H9 (cell line): ENCODE measurements at regions not wholly inside any gene's neighbourhood (a gene's known extent, or its start where the extent isn't known, plus 50 kb on each side); places are given as distances from the start of the nearest gene placed in this dataset.
A peak's percentile ranks its signal among the peaks of the same experiment; 100 is the strongest.
"Not testable (repeated sequence)": the region's sequence is repeated elsewhere in the genome, so short reads cannot be mapped to it uniquely, and the experiment has no call there.

Experiments used
- DNase-seq: peaks from one replicate; pipeline ENCODE4 v3.0.0-alpha.2; 2017
- H2AFZ ChIP-seq: one replicate; pipeline ENCODE4 v1.6.1; 2013; ENCODE audit warnings: mild to moderate bottlenecking, low read length, control low read depth, moderate library complexity
- H2AK5ac ChIP-seq: 2 replicates; pipeline ENCODE4 v1.6.1; 2013; ENCODE audit warnings: low read length, control low read depth, mixed read lengths; ENCODE audit not compliant: insufficient read length
- H2BK120ac ChIP-seq: one replicate; pipeline ENCODE4 v1.6.1; 2013; ENCODE audit warnings: low read depth, mild to moderate bottlenecking, low read length, control low read depth, inconsistent platforms; ENCODE audit not compliant: poor library complexity, severe bottlenecking
- H2BK12ac ChIP-seq: 2 replicates; pipeline ENCODE4 v1.6.1; 2013; ENCODE audit warnings: low read length, control low read depth, mixed read lengths, low read depth; ENCODE audit not compliant: insufficient read length
- H2BK15ac ChIP-seq: 2 replicates; pipeline ENCODE4 v1.6.1; 2013; ENCODE audit warnings: low read depth, low read length, control low read depth
- H2BK20ac ChIP-seq: one replicate; pipeline ENCODE4 v1.6.1; 2013; ENCODE audit warnings: low read depth, mild to moderate bottlenecking, low read length, control low read depth, inconsistent platforms; ENCODE audit not compliant: poor library complexity, severe bottlenecking
- H2BK5ac ChIP-seq: 2 replicates; pipeline ENCODE4 v1.6.1; 2013; ENCODE audit warnings: low read length, control low read depth, mixed read lengths; ENCODE audit not compliant: insufficient read length
- H3K14ac ChIP-seq: 2 replicates; pipeline ENCODE4 v1.6.1; 2013; ENCODE audit warnings: low read length, control low read depth; ENCODE audit not compliant: insufficient read depth
- H3K18ac ChIP-seq: 2 replicates; pipeline ENCODE4 v1.6.1; 2013; ENCODE audit warnings: low read depth, mild to moderate bottlenecking, mixed read lengths, low read length, control low read depth; ENCODE audit not compliant: insufficient read length
- H3K23ac ChIP-seq: 2 replicates; pipeline ENCODE4 v1.6.1; 2013; ENCODE audit warnings: low read length, control low read depth, mixed read lengths, low read depth; ENCODE audit not compliant: insufficient read length
- H3K23me2 ChIP-seq: 2 replicates; pipeline ENCODE4 v1.6.1; 2013; ENCODE audit warnings: low read depth, mild to moderate bottlenecking, mixed read lengths, low read length, control low read depth; ENCODE audit not compliant: insufficient read length, poor library complexity, severe bottlenecking
- H3K27ac ChIP-seq: 2 replicates; pipeline ENCODE4 v1.5.1; 2013; ENCODE audit warnings: low read length, control low read depth, mixed read lengths, low read depth; ENCODE audit not compliant: insufficient read length
- H3K27me3 ChIP-seq: 2 replicates; pipeline ENCODE4 v1.6.1; 2013; ENCODE audit warnings: low read length, control low read depth, inconsistent platforms; ENCODE audit not compliant: insufficient read depth
- H3K4ac ChIP-seq: 2 replicates; pipeline ENCODE4 v1.6.1; 2013; ENCODE audit warnings: low read depth, mild to moderate bottlenecking, control low read depth, inconsistent platforms, low read length, moderate library complexity
- H3K4me1 ChIP-seq: 2 replicates; pipeline ENCODE4 v1.6.1; 2013; ENCODE audit warnings: low read length, control low read depth, inconsistent platforms; ENCODE audit not compliant: insufficient read depth
- H3K4me2 ChIP-seq: 2 replicates; pipeline ENCODE4 v1.6.1; 2013; ENCODE audit warnings: low read length, control low read depth, mixed read lengths; ENCODE audit not compliant: insufficient read length, insufficient read depth
- H3K56ac ChIP-seq: 2 replicates; pipeline ENCODE4 v1.6.1; 2013; ENCODE audit warnings: low read depth, mild to moderate bottlenecking, mixed read lengths, low read length, control low read depth; ENCODE audit not compliant: insufficient read length
- H3K79me1 ChIP-seq: 2 replicates; pipeline ENCODE4 v1.6.1; 2013; ENCODE audit warnings: low read depth, mild to moderate bottlenecking, moderate library complexity, low read length, control low read depth, inconsistent platforms; ENCODE audit not compliant: insufficient read depth, poor library complexity, severe bottlenecking
- H3K79me2 ChIP-seq: 2 replicates; pipeline ENCODE4 v1.6.1; 2013; ENCODE audit warnings: low read length, control low read depth, inconsistent platforms; ENCODE audit not compliant: insufficient read depth
- H3K9ac ChIP-seq: 2 replicates; pipeline ENCODE4 v1.6.1; 2013; ENCODE audit warnings: low read length, control low read depth, mixed read lengths; ENCODE audit not compliant: insufficient read length; ENCODE audit errors: extremely low read depth
- H3K9me3 ChIP-seq: one replicate; pipeline ENCODE4 v1.6.1; 2013; ENCODE audit warnings: low read depth, low read length, inconsistent platforms; ENCODE audit not compliant: control insufficient read depth
- H3T11ph ChIP-seq: one replicate; pipeline ENCODE4 v1.6.1; 2013; ENCODE audit warnings: mild to moderate bottlenecking, low read length, control low read depth, inconsistent platforms
- H4K20me1 ChIP-seq: one replicate; pipeline ENCODE4 v1.6.1; 2013; ENCODE audit not compliant: control insufficient read depth, insufficient read length, insufficient read depth
- H4K5ac ChIP-seq: 2 replicates; pipeline ENCODE4 v1.6.1; 2013; ENCODE audit warnings: low read depth, mild to moderate bottlenecking, mixed read lengths, low read length, control low read depth; ENCODE audit not compliant: insufficient read length
- H4K8ac ChIP-seq: replicated peaks from 2 replicates; pipeline ENCODE4 v1.6.1; 2013; ENCODE audit warnings: low read length, control low read depth, mixed read lengths, low read depth; ENCODE audit not compliant: insufficient read length
- H4K91ac ChIP-seq: 2 replicates; pipeline ENCODE4 v1.6.1; 2013; ENCODE audit warnings: low read depth, mild to moderate bottlenecking, moderate library complexity, mixed read lengths, low read length, control low read depth; ENCODE audit not compliant: insufficient read length
- H3K27ac Mint-ChIP-seq, 3 experiments: 2 replicates in 2 of 3; 3 replicates in 1 of 3; pipeline ENCODE4 v1.8.0; 2020 to 2021; ENCODE audit warnings: mixed read lengths in 3 of 3, mild to moderate bottlenecking in 1 of 3, moderate library complexity in 1 of 3
- H3K27me3 Mint-ChIP-seq: 2 replicates; pipeline ENCODE4 v1.8.0; 2021; ENCODE audit warnings: low read depth, mild to moderate bottlenecking, moderate library complexity, mixed read lengths
- H3K36me3 Mint-ChIP-seq, 3 experiments: 2 replicates in 2 of 3; 3 replicates in 1 of 3; pipeline ENCODE4 v1.8.0; 2020 to 2021; ENCODE audit warnings: low read depth in 3 of 3, mixed read lengths in 3 of 3; ENCODE audit not compliant: insufficient read depth in 1 of 3
- H3K4me1 Mint-ChIP-seq, 2 experiments: 2 replicates each; pipeline ENCODE4 v1.8.0; 2020; ENCODE audit warnings: mixed read lengths in 2 of 2
- H3K4me3 Mint-ChIP-seq, 2 experiments: 2 replicates in 1 of 2; 3 replicates in 1 of 2; pipeline ENCODE4 v1.8.0; 2020 to 2021; ENCODE audit warnings: mild to moderate bottlenecking in 2 of 2, mixed read lengths in 2 of 2, moderate library complexity in 1 of 2
- H3K9me3 Mint-ChIP-seq, 2 experiments: 2 replicates in 1 of 2; 3 replicates in 1 of 2; pipeline ENCODE4 v1.8.0; 2020; ENCODE audit warnings: mild to moderate bottlenecking in 2 of 2, mixed read lengths in 2 of 2, moderate library complexity in 1 of 2
- WGBS: extraction: QIAGEN DNeasy Blood & Tissue Kit; methylation state at CpG from one replicate; pipeline ENCODE4 v1.1.7; 2013; ENCODE audit warnings: missing lambda C conversion rate, low lambda C conversion rate, mixed read lengths; ENCODE audit not compliant: insufficient read length; ENCODE audit errors: extremely low coverage; 5-methylcytosine and 5-hydroxymethylcytosine counted together

DNA sequence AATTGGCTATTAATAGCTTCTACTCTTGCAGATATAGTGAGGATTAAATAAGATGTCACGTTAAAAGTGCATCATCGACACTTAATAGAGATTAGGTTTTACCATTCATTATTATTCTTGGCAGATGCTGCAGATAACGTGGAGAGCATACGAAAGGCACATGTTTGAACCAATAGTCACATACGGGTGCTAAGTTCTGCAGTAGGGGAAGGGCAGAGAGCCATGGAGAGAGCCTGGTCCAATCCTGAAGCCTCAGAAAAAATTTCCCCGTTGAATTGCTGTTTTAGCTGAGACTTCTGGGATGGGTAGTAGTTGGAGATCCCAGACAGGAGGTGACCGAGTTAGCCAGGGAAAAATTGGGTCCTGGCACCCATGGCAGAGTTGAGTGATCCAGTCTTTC is 72.4 kb upstream of the KRTAP5-11 start:
- not testable (repeated sequence) for H3K27ac Mint-ChIP-seq, H3K9me3 Mint-ChIP-seq, DNase-seq, H3K9me3 ChIP-seq, H3K36me3 Mint-ChIP-seq, H3K79me1 ChIP-seq, H3T11ph ChIP-seq, H2BK5ac ChIP-seq, H3K4me2 ChIP-seq, H3K27me3 ChIP-seq, H4K5ac ChIP-seq, H3K14ac ChIP-seq, H2BK12ac ChIP-seq, H4K8ac ChIP-seq, H4K20me1 ChIP-seq, H3K4ac ChIP-seq, H3K23me2 ChIP-seq, H3K27ac ChIP-seq, H3K4me3 Mint-ChIP-seq, H3K79me2 ChIP-seq, H2AFZ ChIP-seq, H4K91ac ChIP-seq, H2AK5ac ChIP-seq, H3K9ac ChIP-seq, H3K18ac ChIP-seq, H3K56ac ChIP-seq, H2BK120ac ChIP-seq, H2BK15ac ChIP-seq, H3K27me3 Mint-ChIP-seq, H3K4me1 ChIP-seq, H3K23ac ChIP-seq, H2BK20ac ChIP-seq
- no CpG with 5 or more reads among the region's 7 CpGs for WGBS
- peaks cover 33 to 34% of the 10 kb centered on the region in 2 experiments for H3K4me1 Mint-ChIP-seq

DNA sequence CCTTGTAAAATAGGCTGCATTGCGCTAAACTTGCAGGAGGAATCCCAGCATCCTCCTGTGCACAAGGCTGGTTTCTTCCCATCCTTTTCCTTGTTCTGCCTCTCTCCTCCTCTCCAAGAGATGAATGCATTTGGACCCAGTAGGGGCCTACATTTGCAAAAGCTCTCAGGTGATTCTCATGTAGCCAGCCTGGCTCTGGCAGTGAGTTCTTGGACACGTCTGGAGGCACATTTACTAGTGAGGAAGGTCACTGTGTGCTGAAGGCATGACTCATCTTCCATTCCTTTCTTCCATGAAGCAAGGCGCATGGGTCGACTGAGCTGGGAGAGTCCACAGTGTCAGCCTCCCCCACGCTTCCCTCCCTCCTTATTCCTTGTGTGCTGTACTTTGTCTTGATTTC is 73.8 kb upstream of the KRTAP5-11 start:
- H2BK20ac ChIP-seq, H2BK15ac ChIP-seq, H3K79me2 ChIP-seq, H2BK12ac ChIP-seq, H3K23me2 ChIP-seq, H4K5ac ChIP-seq, H3K4me2 ChIP-seq, H3K18ac ChIP-seq, H3K36me3 Mint-ChIP-seq, H3K27me3 Mint-ChIP-seq, H3K23ac ChIP-seq, H3K56ac ChIP-seq, H3K14ac ChIP-seq, DNase-seq, H3K27ac ChIP-seq, H4K91ac ChIP-seq, H3K4me1 ChIP-seq, H3T11ph ChIP-seq, H4K20me1 ChIP-seq, H3K79me1 ChIP-seq, H3K4me3 Mint-ChIP-seq, H3K27me3 ChIP-seq, H3K4ac ChIP-seq, H3K9ac ChIP-seq, H2BK120ac ChIP-seq, H3K9me3 ChIP-seq, H2AK5ac ChIP-seq, H3K9me3 Mint-ChIP-seq, H2BK5ac ChIP-seq, H2AFZ ChIP-seq, H4K8ac ChIP-seq: not testable (repeated sequence)
- H3K4me1 Mint-ChIP-seq: peaks cover 26 to 30% of the 10 kb centered on the region in 2 experiments
- H3K27ac Mint-ChIP-seq: peak overlapping the region in 2 of 3 experiments; percentile 70 to 91; a peak in 1 of 7 replicates
- WGBS: no CpG with 5 or more reads among the region's 5 CpGs
